GM21367 (cell line): ENCODE measurements at regions not wholly inside any gene's neighbourhood (a gene's known extent, or its start where the extent isn't known, plus 50 kb on each side); places are given as distances from the start of the nearest gene placed in this dataset.
"Not testable (repeated sequence)": the region's sequence is repeated elsewhere in the genome, so short reads cannot be mapped to it uniquely, and the experiment has no call there.

Source experiments
- ATAC-seq: cut with Tn5 transposase; IDR thresholded peaks from one replicate; pipeline ENCODE4 v1.9.1; 2021; ENCODE audit not compliant: unreplicated experiment

DNA sequence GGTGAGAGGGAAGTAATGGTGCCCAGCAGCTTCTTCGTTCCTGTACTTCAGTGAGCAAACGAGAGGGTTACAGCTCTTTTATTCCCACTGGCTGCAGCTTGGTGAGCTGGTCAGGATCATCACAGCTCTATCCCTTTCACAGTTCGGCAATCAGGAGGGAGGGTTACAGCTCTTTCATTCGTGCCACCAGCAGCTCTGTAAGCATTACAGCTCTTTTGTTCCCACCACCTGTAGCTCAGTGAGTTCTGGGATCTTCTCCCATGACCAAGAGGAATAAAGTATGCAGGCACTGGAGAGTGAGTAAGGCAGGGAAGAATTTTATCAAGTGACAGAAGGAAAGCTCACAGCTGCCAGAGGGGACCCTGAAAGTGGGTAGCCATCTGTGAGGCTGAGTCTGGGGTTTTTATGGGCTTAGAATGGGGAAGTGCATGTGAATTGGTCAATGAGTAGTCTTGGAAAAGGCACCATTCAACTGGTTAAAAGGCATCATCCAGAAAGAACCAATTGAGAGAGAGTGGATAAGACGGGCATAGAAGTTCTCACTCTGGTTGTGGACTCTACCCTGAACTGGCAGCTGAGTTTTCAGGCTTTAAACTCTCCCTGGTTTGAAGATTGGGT, 123.7 kb downstream of the COX18 start:
- ATAC-seq: no peak

GRCh38 chr4:72942565-72942964, 127.0 kb downstream of the COX18 start:
- no peak for ATAC-seq

DNA sequence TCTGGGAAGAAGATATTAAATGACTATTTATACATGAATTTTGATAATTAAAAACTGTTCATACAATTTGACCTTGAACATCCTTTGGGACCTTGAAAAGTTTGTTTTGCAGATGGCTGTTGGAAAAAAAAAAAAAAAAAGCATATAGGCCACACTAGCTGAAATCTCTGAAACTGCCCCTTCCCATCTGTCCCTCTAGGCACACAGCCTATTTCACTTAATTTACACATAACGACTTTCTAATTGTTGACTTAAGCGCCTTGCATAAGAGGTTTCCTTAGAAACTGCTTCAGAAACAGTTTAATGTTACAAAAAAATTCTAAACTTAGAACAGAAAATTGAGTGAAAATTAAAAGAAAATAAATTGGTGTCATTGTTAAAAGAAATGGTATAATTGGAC, 131.0 kb downstream of the COX18 start:
- ATAC-seq: no peak

DNA sequence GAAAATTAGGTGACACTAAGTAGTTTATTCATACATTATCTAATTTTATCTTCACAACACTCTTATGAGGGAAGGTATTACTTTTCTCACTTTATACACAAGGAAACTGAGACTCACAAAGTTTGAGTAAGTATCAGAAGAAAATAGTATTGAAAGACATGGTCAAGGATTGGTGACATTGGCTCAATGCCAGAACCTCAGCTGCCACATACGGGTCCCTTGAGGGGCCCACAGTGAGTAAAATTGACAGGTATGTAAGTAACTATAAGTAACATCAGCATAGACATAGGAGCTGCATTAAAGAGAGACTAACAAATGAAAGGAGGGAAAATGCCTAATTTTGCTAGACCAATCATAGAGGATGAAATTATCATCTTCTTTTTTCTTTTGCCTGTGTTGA, 134.1 kb downstream of the COX18 start:
- no peak for ATAC-seq

GRCh38 chr4:72933029-72933428, 136.5 kb downstream of the COX18 start:
- ATAC-seq: no peak

- ATAC-seq: no peak
These were observed 138.2 kb downstream of the COX18 start for GRCh38 chr4:72931346-72931745.

- not testable (repeated sequence) for ATAC-seq
These were observed 139.8 kb downstream of the COX18 start for GRCh38 chr4:72929596-72930274.

- ATAC-seq: no peak
These were observed 144.7 kb downstream of the COX18 start for GRCh38 chr4:72924814-72925213.

GRCh38 chr4:72919937-72920336, 149.6 kb downstream of the COX18 start:
- ATAC-seq: no peak

DNA sequence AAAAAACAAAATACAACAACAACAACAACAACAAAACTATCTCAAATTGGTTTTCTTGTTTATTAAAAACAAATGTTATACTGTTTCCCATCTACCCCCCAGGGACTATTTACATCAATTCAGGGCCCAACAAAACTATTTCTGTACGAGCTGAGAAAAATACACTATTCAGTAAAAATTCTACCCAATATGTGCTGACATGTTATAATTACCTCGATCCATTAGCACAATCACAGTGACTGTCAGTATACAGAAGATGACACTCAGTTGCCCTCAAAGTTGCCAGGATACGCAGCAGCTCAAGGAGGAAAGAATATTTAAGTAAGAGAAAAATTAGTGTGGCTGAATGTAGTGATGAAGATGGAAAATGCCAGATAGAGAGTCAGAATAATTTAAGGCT, 150.1 kb downstream of the COX18 start:
- ATAC-seq: no peak

DNA sequence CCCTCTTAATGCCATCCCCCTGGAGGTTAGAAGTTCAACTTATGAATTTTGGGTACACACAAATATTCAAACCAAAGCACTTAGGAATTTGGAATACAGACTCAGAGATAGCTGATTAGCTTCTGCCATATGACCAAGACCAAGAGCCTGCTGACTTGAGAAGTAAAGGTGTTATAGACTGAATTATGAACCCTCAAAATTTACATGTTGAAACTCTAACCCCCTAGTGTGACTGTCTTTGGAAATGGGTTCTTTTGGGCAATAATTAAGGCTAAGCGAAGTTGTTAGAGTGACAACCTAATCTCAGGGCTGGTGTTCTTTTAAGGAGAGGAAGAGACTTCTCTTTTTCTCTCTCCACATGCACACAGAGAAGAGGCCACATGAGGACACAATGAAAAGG, 151.2 kb downstream of the COX18 start:
- no peak for ATAC-seq

- no peak for ATAC-seq
These were observed 158.2 kb downstream of the COX18 start for GRCh38 chr4:72911316-72911715.

GRCh38 chr4:72909461-72909860, 160.1 kb downstream of the COX18 start:
- no peak for ATAC-seq

- ATAC-seq: no peak
These were observed 167.2 kb downstream of the COX18 start for GRCh38 chr4:72902354-72902753.

- no peak for ATAC-seq
These were observed 168.0 kb downstream of the COX18 start for GRCh38 chr4:72901553-72901952.

GRCh38 chr4:72900952-72901351, 168.6 kb downstream of the COX18 start:
- ATAC-seq: no peak

- ATAC-seq: no peak
These were observed 169.9 kb downstream of the COX18 start for GRCh38 chr4:72899621-72900020.

DNA sequence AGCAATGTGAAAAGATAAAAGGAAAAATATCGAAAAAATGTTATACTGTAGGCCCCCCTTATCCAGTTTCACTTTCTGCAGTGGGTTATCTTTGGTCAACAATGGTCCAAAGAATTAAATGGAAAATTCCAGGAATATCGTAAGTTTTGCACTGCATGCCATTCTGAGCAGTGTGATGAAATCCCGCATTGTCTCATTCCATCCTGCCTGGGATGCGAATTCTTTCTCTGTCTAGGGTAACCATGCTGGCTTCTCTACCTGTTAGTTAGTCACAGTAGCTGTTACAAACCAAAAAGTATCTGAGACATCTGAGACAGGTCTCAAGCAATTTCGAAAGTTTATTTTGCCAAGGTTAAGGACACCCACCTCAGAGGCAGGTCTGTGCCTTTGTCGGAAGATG, 170.3 kb downstream of the COX18 start:
- ATAC-seq: no peak

DNA sequence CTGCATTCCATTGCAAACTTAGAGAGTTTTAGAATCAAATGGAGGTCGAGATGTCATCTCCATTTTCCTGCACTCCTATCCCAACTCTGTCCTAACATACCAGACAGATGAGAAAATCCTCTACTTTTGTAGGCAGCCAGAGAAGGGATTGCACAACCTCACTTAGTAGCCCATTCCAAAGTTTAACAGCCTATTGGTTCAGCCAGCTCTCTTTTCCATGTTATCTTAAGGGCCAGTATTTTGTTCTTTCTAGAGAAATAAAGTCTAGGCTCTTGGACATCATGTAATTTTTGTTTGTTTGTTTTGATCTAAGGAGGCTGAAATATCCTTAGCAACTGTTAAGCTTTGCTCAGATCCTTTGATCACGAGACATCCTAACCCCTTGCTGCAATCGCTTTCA, 173.0 kb downstream of the COX18 start:
- ATAC-seq: no peak

DNA sequence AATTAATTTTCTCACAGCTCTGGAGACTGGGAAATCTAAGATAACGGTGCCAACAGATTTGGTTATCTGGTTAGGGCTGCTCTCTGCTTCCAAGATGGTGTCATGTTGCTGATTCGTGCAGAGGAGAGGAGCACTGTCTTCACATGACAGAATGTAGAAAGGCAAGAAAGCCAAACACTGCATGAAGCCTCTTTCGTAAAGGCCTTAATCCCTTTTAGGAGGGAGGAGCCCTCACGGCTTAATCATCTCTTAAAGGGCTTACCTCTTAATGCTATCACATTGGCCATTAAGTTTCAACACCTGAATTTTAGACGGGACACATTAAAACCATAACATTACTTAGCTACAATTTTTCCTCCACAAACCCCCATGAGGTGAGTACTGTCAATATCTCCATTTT, 174.1 kb downstream of the COX18 start:
- ATAC-seq: no peak

- ATAC-seq: no peak
These were observed 176.0 kb downstream of the COX18 start for GRCh38 chr4:72893354-72894066.

- ATAC-seq: no peak
These were observed 181.2 kb downstream of the COX18 start for GRCh38 chr4:72888331-72888730.
